ENCODE measurements at regions not wholly inside any gene's neighbourhood (a gene's known extent, or its start where the extent isn't known, plus 50 kb on each side); places are given as distances from the start of the nearest gene placed in this dataset.

- DNase-seq (ENCODE audit: low spot score), result no peak
- ChIA-PET POLR2A (ENCODE audit: low non-redundant PET) (no interaction called here), CTCF (no interaction called here)
- no peak overlapping the region for H3K27ac ChIP-seq
- TF ChIP-seq, protein P1, sequence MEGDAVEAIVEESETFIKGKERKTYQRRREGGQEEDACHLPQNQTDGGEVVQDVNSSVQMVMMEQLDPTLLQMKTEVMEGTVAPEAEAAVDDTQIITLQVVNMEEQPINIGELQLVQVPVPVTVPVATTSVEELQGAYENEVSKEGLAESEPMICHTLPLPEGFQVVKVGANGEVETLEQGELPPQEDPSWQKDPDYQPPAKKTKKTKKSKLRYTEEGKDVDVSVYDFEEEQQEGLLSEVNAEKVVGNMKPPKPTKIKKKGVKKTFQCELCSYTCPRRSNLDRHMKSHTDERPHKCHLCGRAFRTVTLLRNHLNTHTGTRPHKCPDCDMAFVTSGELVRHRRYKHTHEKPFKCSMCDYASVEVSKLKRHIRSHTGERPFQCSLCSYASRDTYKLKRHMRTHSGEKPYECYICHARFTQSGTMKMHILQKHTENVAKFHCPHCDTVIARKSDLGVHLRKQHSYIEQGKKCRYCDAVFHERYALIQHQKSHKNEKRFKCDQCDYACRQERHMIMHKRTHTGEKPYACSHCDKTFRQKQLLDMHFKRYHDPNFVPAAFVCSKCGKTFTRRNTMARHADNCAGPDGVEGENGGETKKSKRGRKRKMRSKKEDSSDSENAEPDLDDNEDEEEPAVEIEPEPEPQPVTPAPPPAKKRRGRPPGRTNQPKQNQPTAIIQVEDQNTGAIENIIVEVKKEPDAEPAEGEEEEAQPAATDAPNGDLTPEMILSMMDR (conservative IDR thresholded peaks at IDR 0.05; ENCODE audit: low read depth), result no peak
Measured at GRCh38 chr10:2895594-2896196, 171.7 kb upstream of the PFKP start.

- no peak for DNase-seq (ENCODE audit: low spot score)
- ChIA-PET CTCF (no interaction called here), POLR2A (ENCODE audit: low non-redundant PET) (no interaction called here)
- H3K27ac ChIP-seq, result no peak overlapping the region
- TF ChIP-seq, protein P1 (conservative IDR thresholded peaks at IDR 0.05; ENCODE audit: low read depth), result no peak
Measured at GRCh38 chr10:2893991-2894390, 173.4 kb upstream of the PFKP start.

DNA sequence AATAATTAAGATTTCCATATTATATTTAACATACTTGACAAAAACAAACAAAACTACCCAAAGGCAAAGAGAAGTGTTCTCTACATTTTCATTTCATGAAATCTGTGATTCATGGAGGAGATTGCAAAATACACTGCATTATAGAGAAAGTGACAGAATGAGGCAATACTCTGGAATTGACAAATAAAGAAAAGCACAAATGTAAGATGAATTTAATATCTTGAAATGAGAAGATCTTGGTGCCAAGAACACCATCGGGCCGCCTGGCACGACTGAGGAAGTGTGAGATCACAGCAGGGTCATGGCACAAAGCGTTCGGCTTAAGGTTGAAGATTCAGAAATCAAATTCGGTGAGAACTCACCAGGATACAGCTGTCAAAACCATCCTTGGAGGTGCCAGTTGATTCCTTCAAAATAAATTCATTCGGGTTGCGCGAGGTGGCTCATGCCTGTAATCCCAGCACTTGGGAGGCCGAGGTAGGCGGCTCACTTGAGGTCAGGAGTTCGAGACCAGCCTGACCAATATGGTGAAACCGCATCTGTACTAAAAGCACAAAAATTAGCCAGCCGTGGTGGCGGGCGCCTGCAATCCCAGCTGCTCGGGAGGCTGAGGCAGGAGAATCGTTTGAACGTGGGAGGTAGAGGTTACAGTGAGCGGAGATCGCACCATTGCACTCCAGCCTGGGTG lies 174.0 kb upstream of the PFKP start:
- DNase-seq (ENCODE audit: low spot score), result no peak
- TF ChIP-seq, protein P1 (conservative IDR thresholded peaks at IDR 0.05; ENCODE audit: low read depth), result no peak
- no peak overlapping the region for H3K27ac ChIP-seq
- POLR2A ChIA-PET (ENCODE audit: low non-redundant PET), result no interaction called here
- CTCF ChIA-PET, result no interaction called here

GRCh38 chr10:2891770-2892124 lies 175.6 kb upstream of the PFKP start:
- CTCF ChIA-PET, result no interaction called here
- POLR2A ChIA-PET (ENCODE audit: low non-redundant PET), result no interaction called here
- no peak for DNase-seq (ENCODE audit: low spot score)
- no peak overlapping the region for H3K27ac ChIP-seq
- TF ChIP-seq, protein P1 (conservative IDR thresholded peaks at IDR 0.05; ENCODE audit: low read depth), result no peak

GRCh38 chr10:2891073-2891769 lies 176.1 kb upstream of the PFKP start:
- TF ChIP-seq, protein P1 (conservative IDR thresholded peaks at IDR 0.05; ENCODE audit: low read depth), result no peak
- ChIA-PET POLR2A (ENCODE audit: low non-redundant PET) (no interaction called here), CTCF (interaction anchor here (0.6 kb wide), 1 partner anchor 993 kb away, joined by 4 read pairs; no protein-coding TSS in a partner anchor)
- H3K27ac ChIP-seq, result no peak overlapping the region
- DNase-seq (ENCODE audit: low spot score), result no peak

DNA sequence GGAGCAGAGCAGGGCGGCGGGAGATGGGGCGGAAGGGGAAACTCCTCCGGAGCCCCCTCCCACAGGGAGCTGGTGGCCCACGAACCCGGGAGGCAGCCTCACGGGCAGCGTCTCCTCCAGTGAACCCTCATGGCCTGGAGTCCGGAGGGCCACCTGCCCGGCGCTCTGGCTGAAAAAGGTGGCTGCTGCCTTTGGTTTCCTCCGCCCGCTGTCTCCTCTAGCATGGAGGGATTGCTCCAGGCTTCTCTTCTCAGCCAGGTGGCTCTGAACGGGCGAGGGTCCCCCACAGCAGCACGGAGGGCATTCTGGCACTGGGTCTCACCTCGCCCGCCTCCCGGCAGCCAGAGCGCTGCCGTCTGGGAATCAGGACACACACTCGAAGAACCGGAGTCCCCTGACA lies 177.3 kb upstream of the PFKP start:
- ChIA-PET CTCF (no interaction called here), POLR2A (ENCODE audit: low non-redundant PET) (no interaction called here)
- no peak for DNase-seq (ENCODE audit: low spot score)
- H3K27ac ChIP-seq, result no peak overlapping the region
- TF ChIP-seq, protein P1 (conservative IDR thresholded peaks at IDR 0.05; ENCODE audit: low read depth), result no peak
